ENCODE measurements at regions not wholly inside any gene's neighbourhood (a gene's known extent, or its start where the extent isn't known, plus 50 kb on each side); places are given as distances from the start of the nearest gene placed in this dataset.
"Not testable (repeated sequence)": the region's sequence is repeated elsewhere in the genome, so short reads cannot be mapped to it uniquely, and the experiment has no call there.

- H3K36me3 Mint-ChIP-seq: peaks cover 0 to 15% of the 10 kb centered on the region in 2 donors
- no peak for DNase-seq (ENCODE audit: low spot score in 2 of 2)
- H3K27ac Mint-ChIP-seq: no peak overlapping the region
- H3K9me3 Mint-ChIP-seq: peaks cover 7 to 31% of the 10 kb centered on the region in 2 donors
- no peak for ATAC-seq
Observed at GRCh38 chr10:57141708-57142107, 780.6 kb upstream of the ZWINT start.

DNA sequence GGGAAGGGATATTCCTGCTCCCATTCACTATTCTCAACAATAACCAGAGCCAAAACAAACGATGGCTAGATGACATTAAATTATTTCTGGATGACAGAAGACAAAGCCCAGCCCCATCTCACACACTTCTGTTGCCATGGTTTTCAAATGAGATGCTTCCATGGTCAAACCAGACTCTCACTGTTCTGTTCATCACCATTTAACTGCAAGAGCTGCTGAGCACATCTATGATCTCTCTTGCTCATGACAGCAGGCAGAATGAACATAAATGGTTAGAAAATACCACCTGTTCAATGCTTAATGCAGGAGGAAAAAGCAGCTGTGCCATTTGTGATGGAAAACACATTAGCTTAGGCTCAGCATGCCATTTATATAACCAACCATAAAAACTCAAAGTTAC, 758.6 kb upstream of the ZWINT start:
- ATAC-seq (no peak), DNase-seq (ENCODE audit: low spot score in 2 of 2) (no peak)
- Mint-ChIP-seq H3K9me3 (peaks cover 0 to 7% of the 10 kb centered on the region in 2 donors), H3K27ac (no peak overlapping the region), H3K36me3 (no peaks in the 10 kb centered on the region)

DNA sequence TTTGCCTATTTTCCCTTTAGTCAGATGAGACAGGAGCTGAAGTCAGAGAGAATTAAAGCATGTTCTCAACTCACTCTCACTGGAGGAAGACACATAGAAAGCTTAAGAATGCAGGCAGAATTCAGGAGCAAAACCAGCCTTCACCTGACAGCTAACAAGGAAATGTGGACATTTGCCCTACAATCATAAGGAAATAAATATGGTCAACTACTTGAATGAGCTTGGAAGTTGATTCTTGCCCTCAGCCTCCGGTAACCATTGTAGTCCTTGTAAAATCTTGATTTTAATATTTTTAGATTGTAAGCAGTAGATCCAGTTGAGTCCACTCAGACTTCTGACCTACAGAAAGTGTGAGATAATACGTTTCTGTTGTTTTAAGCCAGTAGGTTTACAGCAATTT, 752.5 kb upstream of the ZWINT start:
- no peak for ATAC-seq
- Mint-ChIP-seq H3K27ac (no peak overlapping the region), H3K9me3 (peaks cover 0 to 15% of the 10 kb centered on the region in 2 donors), H3K36me3 (peaks cover 0 to 4% of the 10 kb centered on the region in 2 donors)
- no peak for DNase-seq (ENCODE audit: low spot score in 2 of 2)

GRCh38 chr10:57102236-57102635, 741.2 kb upstream of the ZWINT start:
- Mint-ChIP-seq H3K9me3 (peaks cover 14 to 18% of the 10 kb centered on the region in 2 donors), H3K36me3 (no peaks in the 10 kb centered on the region), H3K27ac (no peak overlapping the region)
- ATAC-seq (no peak), DNase-seq (ENCODE audit: low spot score in 2 of 2) (no peak)

DNA sequence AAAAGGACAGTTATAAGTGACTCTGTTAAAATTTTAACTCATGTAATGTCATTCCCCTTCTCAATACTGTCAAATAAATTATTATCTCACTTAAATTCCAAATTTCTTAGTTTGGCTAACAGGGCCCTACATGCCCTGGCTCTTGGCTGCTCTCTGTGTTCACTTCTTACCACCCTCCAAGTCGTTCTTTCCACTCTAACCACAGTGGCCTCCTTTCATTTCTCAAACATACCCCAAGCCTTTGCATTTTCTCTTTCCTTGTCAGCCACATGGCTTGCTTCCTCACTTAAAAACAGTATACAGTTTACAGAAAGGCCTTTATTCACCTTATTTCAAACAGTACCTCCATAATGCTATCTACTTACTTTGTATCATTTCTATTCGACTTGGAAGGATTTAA, 737.1 kb upstream of the ZWINT start:
- Mint-ChIP-seq H3K27ac (no peak overlapping the region), H3K36me3 (no peaks in the 10 kb centered on the region), H3K9me3 (peaks cover 12 to 16% of the 10 kb centered on the region in 2 donors)
- ATAC-seq: no peak
- DNase-seq (ENCODE audit: low spot score in 2 of 2): no peak

- DNase-seq (ENCODE audit: low spot score in 2 of 2) (no peak), ATAC-seq (no peak)
- Mint-ChIP-seq H3K27ac (no peak overlapping the region), H3K36me3 (no peaks in the 10 kb centered on the region), H3K9me3 (peaks cover 7 to 14% of the 10 kb centered on the region in 2 donors)
Observed at GRCh38 chr10:57096044-57096443, 735.0 kb upstream of the ZWINT start.

DNA sequence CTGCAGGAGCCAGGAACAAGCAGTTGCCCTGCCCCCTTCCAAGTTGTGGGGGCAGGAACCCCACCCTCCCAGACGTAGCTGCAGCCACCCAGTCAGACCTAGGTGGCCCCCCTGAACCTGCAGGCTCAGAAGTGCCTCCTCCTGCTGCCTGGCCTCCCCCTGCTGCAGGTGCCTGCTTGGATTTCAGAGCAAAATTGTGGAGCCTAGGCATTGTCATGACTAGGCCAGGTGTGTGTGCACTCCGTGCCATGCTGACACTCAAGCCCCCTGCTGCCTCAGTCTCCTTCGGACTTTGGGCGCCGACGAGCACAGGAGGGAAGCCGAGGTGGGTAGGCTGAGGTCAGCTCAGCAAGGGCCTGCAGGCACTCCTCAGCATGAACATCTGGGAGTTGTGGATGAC, 733.9 kb upstream of the ZWINT start:
- H3K9me3 Mint-ChIP-seq: peaks cover 7 to 14% of the 10 kb centered on the region in 2 donors
- H3K27ac Mint-ChIP-seq: no peak overlapping the region
- no peak for ATAC-seq
- no peak for DNase-seq (ENCODE audit: low spot score in 2 of 2)
- no peaks in the 10 kb centered on the region for H3K36me3 Mint-ChIP-seq

GRCh38 chr10:57094083-57094482, 733.0 kb upstream of the ZWINT start:
- H3K27ac Mint-ChIP-seq: no peak overlapping the region
- ATAC-seq (no peak), DNase-seq (ENCODE audit: low spot score in 2 of 2) (no peak)
- peaks cover 7 to 14% of the 10 kb centered on the region in 2 donors for H3K9me3 Mint-ChIP-seq
- H3K36me3 Mint-ChIP-seq: no peaks in the 10 kb centered on the region

DNA sequence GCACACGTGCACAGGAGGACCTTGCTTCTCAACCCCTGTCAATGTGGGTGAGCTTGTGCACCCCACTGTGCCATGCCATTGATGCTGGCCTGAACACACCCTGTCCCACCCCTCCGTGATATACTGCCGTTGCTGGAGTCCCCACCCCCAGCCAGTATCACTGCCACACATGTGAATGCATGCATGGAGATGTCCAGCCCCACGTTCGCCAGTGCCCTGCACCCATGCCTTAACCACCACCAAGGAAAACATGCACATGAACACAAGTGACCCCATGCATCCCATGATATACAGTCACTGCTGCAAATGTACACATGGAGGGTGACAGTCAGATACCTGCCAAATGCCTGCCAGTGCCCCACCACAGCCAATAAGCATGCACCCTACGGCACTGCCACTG, 692.5 kb upstream of the ZWINT start:
- DNase-seq (ENCODE audit: low spot score in 2 of 2) (no peak), ATAC-seq (no peak)
- Mint-ChIP-seq H3K27ac (peak overlapping the region in 1 of 2 donors; percentile 72), H3K36me3 (peaks cover 0 to 4% of the 10 kb centered on the region in 2 donors), H3K9me3 (peaks cover 31 to 41% of the 10 kb centered on the region in 2 donors)

GRCh38 chr10:57049096-57049495, 688.0 kb upstream of the ZWINT start:
- DNase-seq (ENCODE audit: low spot score in 2 of 2) (no peak), ATAC-seq (no peak)
- Mint-ChIP-seq H3K27ac (no peak overlapping the region), H3K9me3 (peaks cover 17 to 34% of the 10 kb centered on the region in 2 donors), H3K36me3 (peaks cover 0 to 4% of the 10 kb centered on the region in 2 donors)

DNA sequence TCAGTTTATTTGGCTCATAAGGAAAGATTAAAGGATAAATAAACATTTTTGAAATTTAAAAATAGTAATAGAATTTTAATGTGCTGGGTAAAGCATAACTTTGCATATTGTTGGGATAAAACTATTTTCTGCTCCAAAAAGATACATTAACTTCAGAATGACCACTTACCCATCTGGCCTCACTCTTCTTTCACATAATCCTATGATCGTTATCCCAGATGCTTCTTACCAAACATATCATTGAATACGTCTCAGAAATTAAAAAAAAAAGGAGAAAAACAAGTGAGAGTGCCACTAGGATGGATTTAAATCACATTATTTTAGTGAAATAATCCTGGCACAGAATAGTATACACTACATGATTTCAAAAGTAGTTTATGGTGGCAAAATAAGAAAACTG, 677.5 kb upstream of the ZWINT start:
- DNase-seq (ENCODE audit: low spot score in 2 of 2): no peak
- peaks cover 11 to 19% of the 10 kb centered on the region in 2 donors for H3K9me3 Mint-ChIP-seq
- no peaks in the 10 kb centered on the region for H3K36me3 Mint-ChIP-seq
- ATAC-seq: no peak
- no peak overlapping the region for H3K27ac Mint-ChIP-seq

DNA sequence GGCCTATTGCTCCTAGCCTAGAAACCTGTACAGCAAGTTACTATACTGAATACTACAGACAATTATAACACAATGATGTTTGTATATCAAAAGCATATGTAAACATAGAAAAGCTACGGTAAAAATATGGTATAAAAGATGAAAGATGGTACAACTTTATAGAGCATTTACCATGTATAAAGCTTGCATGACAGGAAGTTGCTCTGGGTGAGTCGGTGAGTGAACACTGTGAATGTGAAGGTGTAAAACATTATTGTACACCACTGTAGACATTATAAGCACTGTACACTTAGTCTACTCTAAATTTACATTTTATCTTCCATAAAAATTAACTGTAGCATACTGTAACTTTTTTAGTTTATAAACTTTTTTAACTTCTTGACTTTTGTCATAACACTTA, 674.3 kb upstream of the ZWINT start:
- no peak for ATAC-seq
- Mint-ChIP-seq H3K36me3 (peaks cover 7 to 8% of the 10 kb centered on the region in 2 donors), H3K27ac (no peak overlapping the region), H3K9me3 (peaks cover 20% of the 10 kb centered on the region in 2 donors)
- DNase-seq (ENCODE audit: low spot score in 2 of 2): no peak

DNA sequence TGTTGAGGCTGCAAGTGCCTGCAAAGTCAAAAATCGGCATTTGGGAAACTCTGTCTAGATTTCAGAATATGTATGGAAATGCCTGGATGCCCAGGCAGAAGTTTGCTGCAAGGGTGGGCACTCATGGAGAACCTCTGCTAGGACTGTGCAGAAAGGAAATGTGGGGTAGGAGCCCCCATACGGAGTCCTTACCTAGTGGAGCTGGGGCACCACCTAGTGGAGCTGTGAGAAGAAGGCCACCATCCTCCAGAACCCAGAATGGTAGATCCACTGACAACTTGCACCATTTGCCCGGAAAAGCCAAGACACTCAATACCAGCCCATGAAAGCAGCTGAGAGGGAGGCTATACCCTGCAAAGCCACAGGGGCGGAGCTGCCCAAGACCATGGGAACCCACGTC, 671.2 kb upstream of the ZWINT start:
- H3K9me3 Mint-ChIP-seq: peaks cover 19% of the 10 kb centered on the region in 2 donors
- not testable (repeated sequence) for H3K27ac Mint-ChIP-seq; DNase-seq (ENCODE audit: low spot score in 2 of 2); H3K36me3 Mint-ChIP-seq; ATAC-seq

GRCh38 chr10:57031346-57031745, 670.3 kb upstream of the ZWINT start:
- Mint-ChIP-seq H3K9me3 (peaks cover 16 to 21% of the 10 kb centered on the region in 2 donors), H3K27ac (no peak overlapping the region), H3K36me3 (peaks cover 7 to 8% of the 10 kb centered on the region in 2 donors)
- ATAC-seq (no peak), DNase-seq (ENCODE audit: low spot score in 2 of 2) (no peak)

- ATAC-seq (no peak), DNase-seq (ENCODE audit: low spot score in 2 of 2) (no peak)
- Mint-ChIP-seq H3K9me3 (peaks cover 7 to 24% of the 10 kb centered on the region in 2 donors), H3K36me3 (peaks cover 2 to 3% of the 10 kb centered on the region in 2 donors), H3K27ac (no peak overlapping the region)
Observed at GRCh38 chr10:57026307-57026706, 665.2 kb upstream of the ZWINT start.

GRCh38 chr10:57023626-57024025, 662.6 kb upstream of the ZWINT start:
- Mint-ChIP-seq H3K36me3 (no peaks in the 10 kb centered on the region), H3K27ac (no peak overlapping the region), H3K9me3 (peaks cover 5 to 12% of the 10 kb centered on the region in 2 donors)
- ATAC-seq (no peak), DNase-seq (ENCODE audit: low spot score in 2 of 2) (no peak)

GRCh38 chr10:57018452-57018851, 657.4 kb upstream of the ZWINT start:
- peaks cover 5 to 22% of the 10 kb centered on the region in 2 donors for H3K9me3 Mint-ChIP-seq
- no peak for DNase-seq (ENCODE audit: low spot score in 2 of 2)
- no peak for ATAC-seq
- peaks cover 0 to 4% of the 10 kb centered on the region in 2 donors for H3K36me3 Mint-ChIP-seq
- H3K27ac Mint-ChIP-seq: no peak overlapping the region

DNA sequence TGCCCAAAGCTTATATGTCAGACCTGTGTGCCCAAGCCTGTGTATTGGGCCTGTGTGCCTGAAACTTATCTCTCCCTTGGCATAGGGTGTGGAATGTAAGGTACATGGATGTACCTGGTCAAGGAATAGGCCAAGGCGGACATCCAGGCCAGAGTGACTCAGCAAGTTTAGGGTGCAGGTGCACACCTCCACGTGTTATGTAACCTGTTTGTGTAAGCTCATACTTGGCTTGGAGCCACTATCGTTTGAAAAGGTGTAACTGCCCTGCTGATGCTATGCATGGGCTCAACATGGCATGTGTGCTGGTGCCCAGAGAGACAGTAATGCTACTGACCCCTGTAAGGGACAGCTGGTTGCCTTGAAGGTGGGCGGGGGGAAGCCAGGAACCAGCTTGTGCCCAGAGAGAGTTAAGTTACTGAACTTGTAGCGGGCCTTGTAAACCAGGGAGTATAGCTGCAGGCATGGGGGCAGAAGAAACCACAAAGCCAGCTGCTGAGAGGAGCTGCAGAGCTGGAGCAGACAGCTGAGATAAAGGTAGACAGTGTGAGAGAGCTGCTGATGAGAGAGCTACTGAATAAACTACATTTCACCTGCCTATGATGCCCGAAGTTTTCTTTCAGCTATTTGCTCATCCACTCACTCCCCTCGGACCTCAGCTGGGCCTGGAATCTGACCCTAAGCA, 656.4 kb upstream of the ZWINT start:
- H3K27ac Mint-ChIP-seq: peak overlapping the region in 1 of 2 donors; percentile 66
- DNase-seq (ENCODE audit: low spot score in 2 of 2) (no peak), ATAC-seq (no peak)
- peaks cover 0 to 4% of the 10 kb centered on the region in 2 donors for H3K36me3 Mint-ChIP-seq
- peaks cover 3 to 22% of the 10 kb centered on the region in 2 donors for H3K9me3 Mint-ChIP-seq
